NCI-H128 (cell line): ENCODE measurements at regions not wholly inside any gene's neighbourhood (a gene's known extent, or its start where the extent isn't known, plus 50 kb on each side); places are given as distances from the start of the nearest gene placed in this dataset.

Experiments
- DNase-seq: peaks from one replicate; lab custom pipeline; 2025; ENCODE audit not compliant: unreplicated experiment; lab: John Stamatoyannopoulos, UW

DNA sequence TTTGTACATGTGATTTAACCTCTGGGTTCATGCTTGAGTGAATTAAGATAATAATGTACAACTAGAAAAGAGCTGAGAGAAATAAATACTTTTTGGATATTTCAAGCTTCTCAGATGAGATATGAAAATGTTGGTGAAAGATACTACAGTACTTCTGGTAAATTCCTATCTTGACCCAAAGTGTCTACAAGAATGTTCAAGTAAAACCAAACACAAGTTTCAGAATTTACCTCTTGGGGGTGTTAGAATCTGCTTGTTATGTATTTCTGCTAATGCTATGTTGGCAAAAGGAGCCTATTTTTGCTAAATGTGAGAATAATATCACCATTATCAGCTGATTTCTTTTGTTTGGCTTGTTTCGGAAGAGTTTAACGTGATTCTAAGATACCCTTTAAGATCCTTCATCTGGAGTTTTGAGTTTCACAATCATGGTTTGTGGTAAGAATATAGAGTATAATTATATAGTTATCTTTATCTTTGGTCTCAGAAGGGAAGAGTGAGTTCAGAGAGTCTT is 388.5 kb downstream of the LMO4 start:
- no peak for DNase-seq

DNA sequence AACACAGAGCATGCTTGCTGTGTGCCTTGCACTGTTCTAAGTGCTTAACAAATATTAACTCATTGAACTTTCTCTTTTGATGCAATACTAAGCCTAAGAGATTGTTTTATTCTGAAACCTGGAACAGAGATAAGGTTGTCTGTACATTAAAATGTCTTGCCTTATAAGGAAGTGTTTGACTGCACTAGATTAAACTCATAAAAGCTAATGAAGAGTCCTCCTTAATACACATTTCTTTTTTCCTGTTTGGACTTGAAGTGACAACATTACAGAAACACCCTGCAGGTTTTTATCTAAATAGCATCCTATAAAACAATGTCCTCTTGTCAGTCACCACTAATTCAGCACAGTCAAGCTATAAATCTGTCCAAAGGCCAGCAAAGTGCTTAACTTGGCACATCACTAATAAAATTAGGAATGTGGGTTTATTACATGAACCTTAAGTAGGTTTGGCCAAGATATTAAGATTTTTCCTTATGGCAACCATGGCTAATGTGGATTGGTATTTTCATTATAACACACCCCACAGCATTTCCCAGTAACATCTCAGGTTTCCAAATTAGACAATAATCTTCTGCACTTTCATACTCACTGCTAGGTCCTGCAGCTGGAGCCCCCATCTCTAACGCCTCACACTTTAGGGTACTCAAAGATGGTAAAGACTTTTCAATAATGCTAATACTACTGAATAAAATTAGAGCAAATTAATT is 389.7 kb downstream of the LMO4 start:
- DNase-seq: no peak

DNA sequence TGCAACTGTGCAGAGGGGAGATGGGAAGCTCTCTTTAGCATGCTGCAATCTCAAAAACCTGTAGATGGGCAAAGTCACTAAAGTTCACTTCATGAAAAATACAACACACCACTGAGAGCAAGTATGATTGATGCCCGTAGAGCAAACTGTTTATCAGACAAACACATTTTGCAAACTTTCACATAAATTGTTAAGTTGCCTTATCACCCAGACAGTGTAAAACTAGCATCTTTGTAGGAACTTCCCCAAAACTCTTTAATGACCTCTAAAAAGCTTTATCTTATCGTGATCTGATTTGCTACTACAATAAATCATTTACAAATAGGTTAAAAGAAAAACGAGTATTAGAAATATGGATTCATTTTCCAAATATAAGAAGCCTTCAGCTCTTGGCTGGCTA is 391.0 kb downstream of the LMO4 start:
- DNase-seq: no peak

DNA sequence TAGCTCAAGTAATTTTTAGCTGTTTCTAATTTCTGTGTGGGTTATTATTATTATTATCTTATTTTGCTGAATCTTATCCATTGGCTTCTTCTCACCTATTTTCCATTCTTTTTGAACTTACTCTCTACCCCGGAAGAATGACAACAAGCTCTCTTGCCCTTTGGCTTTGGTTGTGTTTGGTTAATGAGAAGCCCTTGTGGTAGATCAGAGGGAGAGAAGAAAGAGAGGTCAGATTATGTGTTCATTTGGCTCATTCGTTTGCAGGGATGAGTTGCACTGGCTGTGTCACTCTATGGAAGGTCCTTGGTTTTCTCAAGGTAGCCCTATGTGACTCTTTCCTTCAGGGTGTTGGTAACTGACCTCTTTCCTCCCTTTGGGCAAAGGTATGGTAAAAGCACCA is 391.9 kb downstream of the LMO4 start:
- no peak for DNase-seq

DNA sequence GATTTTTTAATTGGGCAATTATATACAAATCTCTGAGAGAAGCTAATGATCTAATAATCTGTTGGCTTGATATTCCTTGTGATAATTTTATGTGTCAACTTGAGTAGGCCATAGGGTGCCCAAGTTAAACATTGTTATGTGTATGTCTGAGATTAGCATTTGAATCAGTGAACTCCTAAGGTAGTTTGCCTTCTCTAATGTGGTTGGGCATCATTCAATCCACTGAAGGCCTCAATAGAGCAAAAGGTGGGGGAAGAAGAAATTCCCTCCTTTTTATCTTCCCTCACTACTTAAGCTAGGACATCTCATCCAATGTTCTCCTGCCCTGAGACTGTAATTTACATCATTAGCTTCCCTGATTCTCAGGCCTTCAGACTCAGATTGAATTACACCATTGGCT is 394.5 kb downstream of the LMO4 start:
- no peak for DNase-seq

DNA sequence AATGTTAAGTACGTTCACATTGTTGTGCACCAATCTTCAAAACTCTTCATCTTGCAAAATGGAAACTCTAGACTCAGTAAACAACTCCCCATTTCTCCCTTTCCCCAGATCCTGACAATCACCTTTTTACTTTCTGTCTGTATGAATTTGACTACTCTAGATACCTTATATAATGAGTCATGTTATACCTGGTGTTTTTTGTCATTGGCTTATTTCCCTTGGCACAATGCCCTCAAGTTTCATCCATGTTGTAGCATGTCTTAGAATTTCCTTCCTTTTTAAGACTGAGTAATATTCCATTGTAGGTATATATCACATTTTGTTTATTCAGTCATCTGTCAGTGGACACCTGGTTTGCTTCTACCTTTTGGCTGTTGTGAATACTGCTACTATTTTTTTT is 399.5 kb downstream of the LMO4 start:
- DNase-seq: no peak

DNA sequence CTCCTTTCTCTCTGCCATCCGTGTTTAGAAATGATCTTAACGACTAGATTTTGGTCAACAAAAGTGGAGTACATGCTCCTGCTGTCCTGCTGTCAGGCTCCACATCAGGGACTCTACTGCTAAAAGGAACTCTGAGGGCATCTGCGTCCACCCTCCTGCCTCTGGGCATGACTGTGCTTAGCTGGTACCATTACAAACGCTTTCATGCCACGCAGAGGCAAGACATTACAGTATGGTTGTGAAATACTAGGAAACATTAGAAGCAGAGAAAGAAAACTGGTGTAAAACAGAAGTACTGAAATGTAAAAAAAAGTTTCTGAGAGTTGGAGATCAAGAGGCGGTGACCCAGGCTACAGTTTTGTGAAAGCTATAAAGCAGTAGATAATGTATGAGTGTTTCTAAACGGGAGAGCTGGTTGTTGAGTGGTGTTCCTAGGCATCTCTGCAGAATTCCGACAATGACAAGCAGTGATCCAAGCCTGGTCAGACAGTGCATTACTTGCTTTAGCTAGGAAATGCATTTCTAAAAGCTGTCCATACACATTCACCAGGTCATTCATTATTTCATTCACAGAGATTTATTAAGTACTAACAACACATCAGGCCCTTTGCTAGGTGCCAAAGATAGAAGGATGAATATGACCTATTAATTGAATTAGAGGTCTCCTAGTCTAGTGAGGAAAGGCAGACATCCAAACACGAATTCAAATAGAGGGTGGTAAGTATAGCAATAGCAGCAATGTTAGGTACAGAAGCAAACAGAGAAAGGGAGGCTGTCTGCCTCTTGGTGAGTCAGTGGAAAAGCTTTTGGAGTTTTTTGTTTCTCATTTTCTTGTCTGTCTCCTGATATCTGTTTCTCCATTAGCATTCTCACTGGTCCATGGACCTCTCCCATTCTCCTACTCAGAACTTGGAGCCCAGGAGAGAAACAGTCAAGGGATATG is 401.9 kb downstream of the LMO4 start:
- DNase-seq: no peak

DNA sequence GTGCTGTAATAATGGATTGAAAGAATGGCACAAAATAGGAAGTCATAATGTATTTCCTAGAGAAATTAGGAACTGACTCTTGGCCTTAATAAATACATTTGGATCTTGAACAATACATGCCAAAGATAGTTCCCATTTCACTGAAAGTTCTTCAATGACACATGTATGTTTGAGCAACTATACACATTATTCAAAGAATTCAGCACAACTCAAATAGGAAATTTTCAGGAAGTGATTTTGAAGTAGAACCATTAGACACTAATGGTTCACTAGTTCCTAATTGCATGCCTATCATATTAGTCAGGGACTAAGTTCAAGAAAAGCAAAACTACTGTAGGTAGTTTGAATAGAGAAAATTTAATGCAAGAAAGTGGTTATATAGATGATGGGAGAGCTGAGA is 404.7 kb downstream of the LMO4 start:
- no peak for DNase-seq

DNA sequence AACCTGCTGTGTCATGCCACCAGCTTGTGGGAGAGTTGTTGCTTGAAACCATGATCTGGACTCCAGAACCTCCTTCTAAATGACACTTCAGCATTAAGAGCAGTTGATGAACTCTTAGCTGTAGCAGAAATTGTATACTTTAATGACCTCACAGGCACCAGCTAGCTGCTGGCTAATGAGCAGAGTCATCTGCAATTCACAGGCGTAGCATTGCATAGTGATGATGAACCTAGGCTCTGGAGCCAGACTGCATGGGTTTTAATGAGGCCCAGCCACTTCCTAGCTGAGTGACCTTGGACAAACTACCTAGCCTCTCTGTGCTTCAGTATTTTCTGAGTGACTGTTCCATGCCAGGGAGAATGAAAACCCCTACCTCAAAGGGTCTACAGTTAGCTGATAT is 407.1 kb downstream of the LMO4 start:
- no peak for DNase-seq

DNA sequence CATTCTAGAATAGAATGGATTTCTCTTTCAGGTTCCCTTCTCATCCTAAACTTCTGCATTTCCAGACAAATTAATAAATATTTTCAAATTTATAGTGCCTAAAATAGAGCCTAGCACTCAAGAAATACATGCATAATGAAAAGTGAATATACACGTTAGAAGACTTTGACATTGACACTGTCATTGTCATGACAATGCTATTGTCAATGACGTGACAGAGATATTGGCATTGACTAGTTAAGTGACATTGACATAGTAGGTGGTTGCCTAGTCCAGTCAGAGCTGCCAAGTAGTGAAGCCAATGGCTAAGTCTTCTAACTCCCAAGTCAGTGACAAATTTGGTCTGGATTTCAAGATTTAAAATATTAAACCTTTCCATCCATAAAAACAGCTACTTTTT is 410.5 kb downstream of the LMO4 start:
- DNase-seq: no peak

DNA sequence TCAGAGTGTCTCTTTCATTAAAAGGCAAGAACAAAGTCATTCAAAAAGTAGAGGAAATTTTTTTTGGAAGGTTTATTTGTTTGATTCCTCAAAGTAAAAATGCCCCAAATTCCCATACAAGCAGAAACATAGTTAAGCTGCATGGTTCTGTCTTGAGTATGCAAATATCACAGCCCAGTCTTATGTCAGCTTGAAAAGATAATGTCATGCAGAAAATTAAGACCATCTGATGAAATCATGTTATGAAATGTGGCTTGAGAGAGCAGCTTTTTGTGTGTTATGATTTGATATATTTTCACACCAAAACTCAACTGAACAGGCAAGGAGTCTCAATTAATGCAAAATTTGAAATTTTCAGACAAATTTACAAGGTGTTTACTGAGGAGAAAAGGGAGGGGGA is 411.0 kb downstream of the LMO4 start:
- DNase-seq: no peak

DNA sequence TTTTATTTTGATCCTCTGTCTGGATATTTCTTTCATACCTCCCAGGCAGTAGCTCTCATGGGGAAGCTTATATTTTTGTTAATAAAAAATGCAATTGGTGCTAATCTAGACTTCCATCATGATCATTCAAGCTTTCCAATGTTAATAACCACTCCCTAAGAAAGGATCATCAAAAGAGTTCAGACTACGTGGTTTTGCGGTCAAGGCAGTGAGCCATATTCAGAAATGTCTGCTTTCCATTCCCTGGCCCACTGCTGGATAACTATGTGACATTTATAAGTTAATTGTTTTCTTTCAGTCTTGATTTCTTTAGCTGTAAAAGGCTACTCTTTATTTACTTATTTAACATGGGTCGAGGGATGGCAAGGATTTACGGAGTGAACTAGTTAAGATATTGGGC is 414.6 kb downstream of the LMO4 start:
- no peak for DNase-seq

DNA sequence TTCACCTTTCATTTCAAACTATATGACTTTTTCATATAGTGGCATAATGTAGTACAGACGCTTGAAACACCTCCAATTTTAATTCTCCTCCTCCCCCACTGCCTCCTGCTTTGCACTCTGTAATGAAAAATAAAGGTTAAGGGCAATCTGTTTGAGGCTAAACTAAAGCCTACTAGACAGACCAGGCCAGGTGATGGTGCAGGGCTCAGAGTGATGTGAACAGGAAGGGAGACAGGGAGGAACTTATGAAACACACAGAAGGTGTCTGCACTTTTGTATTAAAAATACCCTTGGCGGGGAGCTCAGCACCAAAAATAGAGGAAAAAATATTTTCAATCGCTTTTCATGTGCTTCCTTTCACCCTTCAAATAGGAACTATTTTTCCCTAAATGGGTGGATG is 415.4 kb downstream of the LMO4 start:
- no peak for DNase-seq

DNA sequence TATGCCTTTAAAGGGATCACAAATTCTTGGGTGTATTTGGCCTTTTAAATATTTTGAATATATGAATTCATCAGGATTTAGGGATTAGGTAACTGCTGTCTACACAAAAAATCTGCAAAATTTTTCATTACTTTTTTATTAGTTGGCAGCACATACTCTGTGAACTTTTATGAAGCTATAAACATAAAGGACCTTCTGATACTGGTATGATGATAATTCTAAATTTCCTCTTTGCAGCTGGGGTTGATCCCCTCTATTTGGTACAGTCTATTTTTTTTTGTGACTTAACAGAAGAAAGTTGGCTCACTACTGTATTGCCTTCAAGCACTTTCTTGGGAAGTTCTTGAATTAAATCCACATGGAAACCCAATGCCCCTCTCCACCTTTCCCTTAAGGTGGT is 416.1 kb downstream of the LMO4 start:
- DNase-seq: no peak

DNA sequence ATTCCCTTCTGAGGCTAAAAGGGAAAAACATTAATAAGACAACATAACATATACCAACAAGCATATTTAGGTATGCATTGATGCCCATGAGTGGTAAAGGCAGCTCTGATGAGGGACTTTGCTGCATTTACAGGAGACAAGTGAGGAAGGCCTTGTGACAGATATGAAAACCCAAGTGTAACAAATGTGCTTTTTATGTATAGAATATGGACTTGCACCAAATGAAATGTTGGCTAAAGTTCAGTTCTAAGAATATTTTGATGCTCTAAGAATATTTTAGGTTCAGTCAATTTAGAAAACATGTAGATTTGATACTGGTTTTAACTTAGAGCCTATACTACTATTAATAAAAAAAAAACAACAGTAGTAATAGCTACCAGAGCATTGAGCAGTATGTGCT is 424.7 kb downstream of the LMO4 start:
- no peak for DNase-seq

DNA sequence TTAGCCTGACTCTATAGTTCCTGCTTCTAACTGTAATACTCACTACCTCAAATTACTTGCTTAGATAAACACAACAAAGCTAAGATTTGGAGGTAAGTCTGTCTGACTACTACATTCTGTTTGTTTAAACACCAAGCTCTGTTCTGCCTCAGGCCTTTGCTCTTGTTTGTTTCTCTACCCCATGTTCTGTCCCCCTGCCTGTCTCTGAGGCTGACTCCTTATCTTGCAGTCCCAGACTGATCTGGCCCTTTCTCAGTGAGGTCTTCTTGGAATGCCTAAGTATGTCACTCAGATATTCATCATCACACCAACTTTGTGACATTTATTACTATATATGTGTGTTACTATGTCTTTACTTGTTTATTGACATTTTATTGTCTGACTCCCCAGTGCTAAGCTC is 425.5 kb downstream of the LMO4 start:
- no peak for DNase-seq

DNA sequence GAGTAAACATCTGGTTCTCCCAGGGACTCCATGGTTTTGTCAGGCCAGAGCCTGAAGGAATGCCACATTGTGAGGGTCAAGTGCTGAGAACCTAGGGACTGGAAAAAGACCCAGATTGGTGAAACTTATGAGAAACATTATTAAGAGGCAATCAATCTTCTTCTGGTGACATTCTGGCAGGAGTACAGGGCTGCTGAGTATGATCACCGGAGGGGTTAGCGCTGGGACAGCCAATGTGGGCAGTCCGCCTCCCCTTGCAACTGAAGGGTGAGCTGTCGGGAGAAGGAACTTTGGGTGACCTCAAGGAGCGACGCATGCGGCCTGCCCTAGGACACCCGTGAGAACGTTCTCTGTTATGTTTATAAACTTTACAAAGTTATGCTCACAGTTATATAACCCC is 429.0 kb downstream of the LMO4 start:
- DNase-seq: no peak

DNA sequence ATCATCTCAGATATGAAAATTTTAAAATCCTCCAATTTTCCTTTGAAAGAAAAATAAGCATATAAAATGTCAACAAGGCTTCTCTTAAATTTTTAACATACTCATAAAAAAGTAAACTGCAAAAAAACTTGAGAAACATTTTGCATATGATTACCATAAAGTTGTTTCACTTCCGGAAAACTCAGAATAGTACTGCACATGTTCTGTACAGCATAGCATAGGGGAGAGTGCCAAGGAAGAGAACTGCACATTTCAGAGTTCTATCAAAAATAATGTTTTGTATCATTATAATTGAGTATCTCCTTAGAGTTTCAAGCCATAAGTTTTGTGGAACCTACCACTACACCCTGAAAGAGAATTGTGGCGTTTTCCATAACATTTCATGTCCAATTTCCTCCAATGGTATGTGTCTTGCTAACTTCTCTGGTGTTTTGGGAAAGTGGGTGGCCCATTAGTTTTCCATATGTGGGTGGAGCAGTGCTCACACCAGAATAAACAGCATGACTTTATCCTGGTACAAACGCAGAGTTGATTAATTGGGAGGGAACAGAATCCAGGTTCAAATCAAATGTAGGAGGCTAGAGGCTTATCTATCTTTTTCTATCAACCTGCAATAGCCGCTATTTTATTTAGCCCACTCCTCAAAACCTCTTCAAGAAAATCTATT is 430.9 kb downstream of the LMO4 start:
- DNase-seq: no peak

DNA sequence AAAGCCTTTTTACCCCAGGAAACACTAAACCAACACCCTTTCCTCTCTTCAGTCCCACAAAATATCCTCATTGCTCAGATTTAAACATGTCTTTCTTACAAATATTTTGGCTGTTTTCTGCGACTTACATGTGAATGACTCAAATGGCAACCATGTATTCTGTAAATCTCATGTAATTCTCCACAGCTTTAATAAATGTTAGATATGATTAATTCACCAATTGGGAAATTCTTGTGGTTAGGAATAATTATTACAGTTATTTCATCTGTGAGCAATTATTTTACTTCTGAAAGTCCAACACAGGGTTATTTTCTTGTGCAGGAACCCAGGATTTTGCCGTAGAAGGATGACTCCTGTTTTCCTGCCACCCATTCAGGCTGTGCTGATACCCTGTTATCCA is 431.5 kb downstream of the LMO4 start:
- no peak for DNase-seq

DNA sequence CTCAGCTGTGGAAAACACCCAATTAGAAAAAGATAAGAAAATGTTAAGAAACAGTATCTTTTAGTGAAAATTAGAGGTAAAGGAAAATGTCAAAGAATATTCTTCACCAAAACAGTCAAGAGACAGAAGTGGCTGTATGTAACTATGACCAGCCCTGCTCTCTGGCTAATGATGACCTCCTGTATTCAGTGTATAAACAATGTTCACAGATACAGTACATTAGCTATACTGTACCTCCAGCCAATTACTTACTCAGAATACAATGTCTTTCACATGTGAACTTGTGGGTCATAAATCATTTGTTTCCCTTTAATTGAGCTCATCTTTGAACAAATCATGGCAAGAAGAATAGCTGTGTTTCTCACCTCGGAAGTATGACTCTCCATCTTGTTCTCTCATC is 432.0 kb downstream of the LMO4 start:
- no peak for DNase-seq

DNA sequence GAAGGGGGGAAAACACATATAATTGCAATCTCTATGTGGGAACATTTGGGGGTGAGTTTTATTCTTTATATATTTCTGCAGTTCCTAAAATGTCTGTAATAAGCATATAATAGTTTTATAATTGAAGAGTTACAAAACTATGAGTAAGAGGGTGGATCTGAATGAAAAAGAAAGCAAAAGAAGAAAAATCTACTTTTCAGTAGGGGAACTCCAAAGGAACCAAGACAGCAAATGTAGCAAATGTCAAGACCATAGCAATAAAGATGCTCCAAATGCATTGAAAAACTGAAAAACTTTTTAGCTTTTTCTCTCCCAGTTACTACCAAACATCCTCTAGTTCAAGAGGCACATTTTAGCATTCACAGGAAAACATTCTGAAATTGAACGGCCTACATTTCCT is 434.8 kb downstream of the LMO4 start:
- DNase-seq: no peak
